Fibroblast of lung (primary cell): ENCODE measurements at regions not wholly inside any gene's neighbourhood (a gene's known extent, or its start where the extent isn't known, plus 50 kb on each side); places are given as distances from the start of the nearest gene placed in this dataset.

Source experiments
- DNase-seq, 2 donors: peaks; one replicate each; pipeline versions ENCODE4 v3.0.0 to v3.0.0-alpha.2; 2010; ENCODE audit warnings: low read depth in 2 of 2
- H2AFZ ChIP-seq: 2 replicates; pipeline ENCODE4 v1.5.1; 2012; ENCODE audit warnings: low read length, control low read depth, inconsistent platforms
- H3K27ac ChIP-seq: 2 replicates; pipeline ENCODE4 v1.5.1; 2011; ENCODE audit warnings: low read length, control low read depth; ENCODE audit not compliant: insufficient read depth
- H3K27me3 ChIP-seq: 2 replicates; pipeline ENCODE4 v1.5.1; 2011; ENCODE audit warnings: mild to moderate bottlenecking, low read length; ENCODE audit not compliant: control insufficient read depth, insufficient read depth
- H3K36me3 ChIP-seq: 2 replicates; pipeline ENCODE4 v1.5.1; 2011; ENCODE audit warnings: low read length; ENCODE audit not compliant: control insufficient read depth, insufficient read depth
- H3K4me1 ChIP-seq: 2 replicates; pipeline ENCODE4 v1.5.1; 2011; ENCODE audit warnings: low read length; ENCODE audit not compliant: control insufficient read depth, insufficient read depth; ENCODE audit errors: extremely low read depth
- H3K4me2 ChIP-seq: 2 replicates; pipeline ENCODE4 v1.5.1; 2011; ENCODE audit warnings: low read length, control low read depth; ENCODE audit not compliant: insufficient read depth; ENCODE audit errors: extremely low read depth
- H3K4me3 ChIP-seq, 4 experiments: fragments of 200-600 bp in 1 of 4; sonication (generic) in 1 of 4; replicated peaks in 1 of 4; 2 replicates each; pipeline ENCODE4 v1.5.1; 2011 to 2016; ENCODE audit warnings: low read length in 4 of 4, low read depth in 3 of 4, mild to moderate bottlenecking in 3 of 4, control low read depth in 2 of 4, inconsistent platforms in 1 of 4, mixed read lengths in 1 of 4; ENCODE audit not compliant: insufficient read depth in 1 of 4; ENCODE audit errors: control extremely low read depth in 1 of 4
- H3K79me2 ChIP-seq: 2 replicates; pipeline ENCODE4 v1.5.1; 2012; ENCODE audit warnings: mild to moderate bottlenecking, low read length, inconsistent platforms; ENCODE audit not compliant: control insufficient read depth, insufficient read depth
- H3K9ac ChIP-seq: 2 replicates; pipeline ENCODE4 v1.5.1; 2011; ENCODE audit warnings: mild to moderate bottlenecking, low read length, control low read depth; ENCODE audit not compliant: insufficient read depth
- H3K9me3 ChIP-seq: 2 replicates; pipeline ENCODE4 v1.5.1; 2012; ENCODE audit warnings: low read depth, low read length; ENCODE audit not compliant: control insufficient read depth, insufficient read depth
- H4K20me1 ChIP-seq: 2 replicates; pipeline ENCODE4 v1.5.1; 2011; ENCODE audit warnings: low read length; ENCODE audit not compliant: control insufficient read depth, insufficient read depth; ENCODE audit errors: extremely low read depth
- EZH2 ChIP-seq: IDR thresholded peaks from 2 replicates; pipeline ENCODE4 v1.5.1; 2012; ENCODE audit warnings: low read length, control low read depth, mild to moderate bottlenecking; ENCODE audit errors: missing control alignments
- TF ChIP-seq, protein P1 (sequence below), 2 donors: IDR thresholded peaks in 1 of 2; conservative IDR thresholded peaks in 1 of 2; 1 replicate in 1 of 2; 2 replicates in 1 of 2; pipeline ENCODE4 v1.5.1; 2011 to 2012; ENCODE audit warnings: low read length in 2 of 2, control low read depth in 1 of 2, inconsistent platforms in 1 of 2, low read depth in 1 of 2, mild to moderate bottlenecking in 1 of 2

- H3K4me3 ChIP-seq = no peak overlapping the region
- TF ChIP-seq, protein P1, sequence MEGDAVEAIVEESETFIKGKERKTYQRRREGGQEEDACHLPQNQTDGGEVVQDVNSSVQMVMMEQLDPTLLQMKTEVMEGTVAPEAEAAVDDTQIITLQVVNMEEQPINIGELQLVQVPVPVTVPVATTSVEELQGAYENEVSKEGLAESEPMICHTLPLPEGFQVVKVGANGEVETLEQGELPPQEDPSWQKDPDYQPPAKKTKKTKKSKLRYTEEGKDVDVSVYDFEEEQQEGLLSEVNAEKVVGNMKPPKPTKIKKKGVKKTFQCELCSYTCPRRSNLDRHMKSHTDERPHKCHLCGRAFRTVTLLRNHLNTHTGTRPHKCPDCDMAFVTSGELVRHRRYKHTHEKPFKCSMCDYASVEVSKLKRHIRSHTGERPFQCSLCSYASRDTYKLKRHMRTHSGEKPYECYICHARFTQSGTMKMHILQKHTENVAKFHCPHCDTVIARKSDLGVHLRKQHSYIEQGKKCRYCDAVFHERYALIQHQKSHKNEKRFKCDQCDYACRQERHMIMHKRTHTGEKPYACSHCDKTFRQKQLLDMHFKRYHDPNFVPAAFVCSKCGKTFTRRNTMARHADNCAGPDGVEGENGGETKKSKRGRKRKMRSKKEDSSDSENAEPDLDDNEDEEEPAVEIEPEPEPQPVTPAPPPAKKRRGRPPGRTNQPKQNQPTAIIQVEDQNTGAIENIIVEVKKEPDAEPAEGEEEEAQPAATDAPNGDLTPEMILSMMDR (conservative IDR thresholded peaks at IDR 0.05 in 1 of 2, IDR thresholded peaks at IDR 0.05 in 1 of 2; ENCODE audit: low read depth in 1 of 2, low read length in 2 of 2) = no peak
- no peak for TF ChIP-seq EZH2
- no peak overlapping the region for H2AFZ ChIP-seq
- H3K9ac ChIP-seq = no peak overlapping the region
- H3K4me2 ChIP-seq = no peak overlapping the region
- H3K9me3 ChIP-seq = no peaks in the 10 kb centered on the region
- no peak for DNase-seq
- no peaks in the 10 kb centered on the region for H4K20me1 ChIP-seq
- no peak overlapping the region for H3K27ac ChIP-seq
- no peaks in the 10 kb centered on the region for H3K79me2 ChIP-seq
- H3K36me3 ChIP-seq = no peaks in the 10 kb centered on the region
- no peaks in the 10 kb centered on the region for H3K27me3 ChIP-seq
- peaks cover 2% of the 10 kb centered on the region for H3K4me1 ChIP-seq
Measured at GRCh38 chr2:143906850-143907249, 613.1 kb downstream of the ZEB2 start.

DNA sequence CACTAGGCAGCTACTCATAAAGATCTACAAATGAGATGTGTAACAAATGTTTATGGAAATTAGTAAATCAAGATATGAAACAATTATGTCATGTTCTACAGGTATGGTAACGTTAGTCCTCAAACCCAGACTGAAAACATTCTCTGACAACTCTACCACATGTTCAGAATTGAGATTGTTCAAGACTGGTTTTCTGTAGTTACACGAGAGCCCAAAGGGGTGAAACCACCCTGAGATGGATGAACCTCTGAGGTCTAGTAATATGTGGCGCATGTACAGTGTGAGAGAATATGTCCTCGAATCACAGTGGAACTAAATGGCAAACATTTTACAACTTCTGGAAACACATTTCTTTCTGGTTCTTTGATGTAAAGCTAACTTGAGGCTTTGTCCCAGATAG, 614.3 kb downstream of the ZEB2 start:
- H3K4me1 ChIP-seq = peaks cover 7% of the 10 kb centered on the region
- H3K4me3 ChIP-seq = no peak overlapping the region
- H3K27me3 ChIP-seq = no peaks in the 10 kb centered on the region
- DNase-seq = no peak
- no peak overlapping the region for H3K4me2 ChIP-seq
- H3K9ac ChIP-seq = no peak overlapping the region
- H2AFZ ChIP-seq = no peak overlapping the region
- no peak overlapping the region for H3K27ac ChIP-seq
- H3K9me3 ChIP-seq = no peaks in the 10 kb centered on the region
- H3K36me3 ChIP-seq = no peaks in the 10 kb centered on the region
- TF ChIP-seq, protein P1 (conservative IDR thresholded peaks at IDR 0.05 in 1 of 2, IDR thresholded peaks at IDR 0.05 in 1 of 2; ENCODE audit: low read depth in 1 of 2, low read length in 2 of 2) = no peak
- no peak for TF ChIP-seq EZH2
- no peaks in the 10 kb centered on the region for H4K20me1 ChIP-seq
- no peaks in the 10 kb centered on the region for H3K79me2 ChIP-seq

- TF ChIP-seq, protein P1 (conservative IDR thresholded peaks at IDR 0.05 in 1 of 2, IDR thresholded peaks at IDR 0.05 in 1 of 2; ENCODE audit: low read depth in 1 of 2, low read length in 2 of 2) = no peak
- no peak for TF ChIP-seq EZH2
- H3K27me3 ChIP-seq = no peaks in the 10 kb centered on the region
- peak; percentile 19 to 37 for DNase-seq
Measured at GRCh38 chr2:143903172-143903856, 616.6 kb downstream of the ZEB2 start.

More at GRCh38 chr2:143903172-143903856, 616.6 kb downstream of the ZEB2 start:
- Histone ChIP-seq H2AFZ (no peak overlapping the region), H3K9ac (no peak overlapping the region), H3K79me2 (no peaks in the 10 kb centered on the region), H4K20me1 (no peaks in the 10 kb centered on the region), H3K4me1 (peaks cover 7% of the 10 kb centered on the region), H3K36me3 (no peaks in the 10 kb centered on the region), H3K4me3 (no peak overlapping the region), H3K27ac (no peak overlapping the region), H3K4me2 (no peak overlapping the region), H3K9me3 (no peaks in the 10 kb centered on the region)
